ENCODE measurements at regions not wholly inside any gene's neighbourhood (a gene's known extent, or its start where the extent isn't known, plus 50 kb on each side); places are given as distances from the start of the nearest gene placed in this dataset.

GRCh38 chr3:177813322-177813721, 616.0 kb upstream of the TBL1XR1 start:
- DNase-seq (ENCODE audit: low spot score), result no peak

DNA sequence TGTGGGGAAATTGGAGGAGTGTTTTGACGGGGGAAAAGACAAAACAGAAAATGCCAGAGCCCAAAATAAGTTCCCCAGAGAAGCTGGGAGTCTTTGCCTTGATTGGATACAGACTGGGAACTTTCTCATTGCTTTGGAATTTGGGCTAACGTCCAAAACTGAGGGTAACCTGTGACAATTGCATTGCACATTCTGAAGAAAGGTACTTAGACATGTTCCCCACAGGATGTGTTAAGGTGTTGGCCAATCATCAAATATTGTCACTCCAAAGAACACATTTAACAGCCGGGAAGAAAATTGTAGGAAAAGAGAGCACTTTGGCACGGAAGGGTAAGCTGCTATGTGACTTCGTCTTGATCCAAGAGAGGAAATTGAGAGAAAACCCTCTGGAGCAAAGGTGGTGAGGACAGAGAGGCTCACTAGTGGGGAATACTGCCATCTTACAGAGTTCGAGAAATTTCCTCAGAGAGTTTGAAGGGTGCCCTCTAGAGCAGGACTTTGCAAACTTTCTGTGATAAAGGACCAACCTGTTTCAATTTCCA, 619.5 kb upstream of the TBL1XR1 start:
- no peak for DNase-seq (ENCODE audit: low spot score)

DNA sequence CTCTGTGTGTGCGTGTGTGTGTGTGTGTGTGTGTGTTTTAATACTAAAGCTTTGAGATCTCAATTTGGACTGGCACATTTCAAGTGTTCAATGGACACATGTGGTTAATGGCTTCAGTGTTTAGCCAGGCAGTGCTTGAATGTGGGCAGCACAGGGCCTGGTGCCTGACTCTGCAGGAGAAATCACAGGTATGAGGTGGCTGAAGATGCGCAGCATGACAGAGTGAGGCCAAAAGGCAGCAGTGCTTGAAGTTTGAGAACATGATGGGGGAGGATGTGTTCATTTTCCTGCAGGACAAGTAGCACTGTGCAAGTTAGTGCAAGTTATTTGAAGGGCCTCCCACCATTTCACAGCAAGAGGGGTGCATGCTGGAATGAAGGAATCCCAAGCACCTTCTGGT, 620.5 kb upstream of the TBL1XR1 start:
- no peak for DNase-seq (ENCODE audit: low spot score)

GRCh38 chr3:177818712-177819240, 621.5 kb upstream of the TBL1XR1 start:
- DNase-seq (ENCODE audit: low spot score), result no peak

DNA sequence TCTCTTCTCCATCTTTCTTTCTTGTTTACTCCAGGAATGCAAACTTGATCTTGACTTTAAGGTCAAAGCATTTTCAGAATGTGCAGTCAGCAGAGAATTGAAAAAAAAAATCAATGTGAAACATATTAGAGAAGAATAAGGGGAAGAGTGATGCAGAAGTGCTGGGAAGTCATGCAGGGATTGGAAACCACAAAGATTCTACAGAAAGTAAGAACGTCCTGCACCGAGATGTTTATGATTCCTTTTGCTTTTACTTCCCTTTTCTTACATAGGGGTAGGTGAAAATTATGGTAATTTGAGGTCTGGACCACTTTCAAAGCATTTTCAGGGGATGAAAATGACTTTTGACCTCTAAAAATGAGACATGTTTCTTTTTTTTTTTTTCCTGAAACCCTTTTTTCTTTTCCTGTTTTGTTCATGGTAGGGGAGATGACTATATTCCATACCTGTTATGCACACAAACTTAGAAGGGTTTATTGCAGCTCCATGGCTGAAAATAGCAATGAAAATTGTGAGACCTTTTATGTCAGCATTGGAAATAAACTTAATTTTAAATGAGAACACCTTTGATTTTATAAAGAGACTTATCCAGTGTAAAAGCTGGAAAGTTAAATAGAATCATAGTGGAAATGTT, 623.5 kb upstream of the TBL1XR1 start:
- no peak for DNase-seq (ENCODE audit: low spot score)

GRCh38 chr3:177822681-177823096, 625.4 kb upstream of the TBL1XR1 start:
- DNase-seq (ENCODE audit: low spot score), result no peak

GRCh38 chr3:177823701-177824189, 626.5 kb upstream of the TBL1XR1 start:
- no peak for DNase-seq (ENCODE audit: low spot score)

- DNase-seq (ENCODE audit: low spot score), result peak; percentile 77
These were observed 627.0 kb upstream of the TBL1XR1 start for GRCh38 chr3:177824190-177824786.

DNA sequence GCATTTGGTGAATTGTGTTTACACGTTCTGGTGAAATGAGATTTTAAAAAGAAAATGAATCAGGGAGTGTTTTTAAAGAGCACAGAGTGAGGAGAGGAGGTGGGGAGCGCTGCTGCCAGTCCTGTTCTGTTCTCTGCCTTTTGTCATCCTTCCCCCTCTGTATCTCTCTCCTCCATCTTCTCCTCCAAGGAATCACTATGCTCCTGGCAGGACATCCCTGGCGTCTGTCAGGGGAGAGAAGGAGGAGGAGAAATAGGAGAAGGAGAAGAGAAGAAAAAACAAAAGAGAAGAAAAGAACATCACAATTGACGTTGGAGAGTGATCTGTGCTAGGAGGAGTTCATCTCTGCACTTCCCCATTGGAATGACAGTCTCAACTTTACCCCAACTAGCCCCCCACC, 627.6 kb upstream of the TBL1XR1 start:
- DNase-seq (ENCODE audit: low spot score), result no peak

DNA sequence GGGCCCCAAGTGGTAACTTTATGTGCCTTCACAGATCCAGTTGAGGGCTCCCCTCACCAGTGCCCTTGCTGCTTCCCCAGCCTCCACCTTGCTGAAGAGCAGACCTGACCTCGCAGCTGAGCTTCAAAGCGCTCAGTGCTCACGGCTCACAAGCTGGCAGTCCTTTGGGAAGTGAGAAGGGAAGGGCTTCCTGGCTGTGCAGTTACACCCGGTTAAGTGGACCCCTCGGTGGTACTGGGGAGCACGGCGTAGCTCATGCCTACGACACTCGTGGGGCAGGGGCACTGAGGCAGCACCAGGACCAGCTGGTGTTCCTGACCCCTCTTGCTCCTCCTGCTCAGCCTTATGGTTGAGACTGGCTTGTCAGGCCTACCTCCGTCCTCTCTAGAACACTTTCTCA, 629.0 kb upstream of the TBL1XR1 start:
- no peak for DNase-seq (ENCODE audit: low spot score)

- no peak for DNase-seq (ENCODE audit: low spot score)
These were observed 630.4 kb upstream of the TBL1XR1 start for GRCh38 chr3:177827511-177828207.

- DNase-seq (ENCODE audit: low spot score), result no peak
These were observed 630.9 kb upstream of the TBL1XR1 start for GRCh38 chr3:177828208-177828565.

- no peak for DNase-seq (ENCODE audit: low spot score)
These were observed 633.1 kb upstream of the TBL1XR1 start for GRCh38 chr3:177830411-177830849.

- DNase-seq (ENCODE audit: low spot score), result no peak
These were observed 634.1 kb upstream of the TBL1XR1 start for GRCh38 chr3:177831361-177831760.

DNA sequence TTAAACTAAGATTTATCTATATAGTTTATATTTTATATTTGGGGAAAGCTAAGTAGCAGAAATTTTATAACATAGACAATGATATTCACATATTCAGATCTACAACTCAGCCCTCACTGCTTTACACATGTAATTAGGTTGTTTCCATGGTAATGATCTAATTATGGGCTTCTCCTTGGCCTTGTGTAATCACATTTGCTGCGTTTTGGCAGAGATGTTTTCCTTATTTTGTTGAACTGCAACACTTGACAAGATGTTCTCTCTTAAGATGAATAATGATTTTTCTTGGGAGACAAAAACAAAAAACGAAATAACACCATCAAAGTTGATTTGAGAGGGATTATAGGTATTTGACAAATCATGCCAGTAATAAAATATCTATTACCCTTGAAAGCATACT, 635.6 kb upstream of the TBL1XR1 start:
- no peak for DNase-seq (ENCODE audit: low spot score)

DNA sequence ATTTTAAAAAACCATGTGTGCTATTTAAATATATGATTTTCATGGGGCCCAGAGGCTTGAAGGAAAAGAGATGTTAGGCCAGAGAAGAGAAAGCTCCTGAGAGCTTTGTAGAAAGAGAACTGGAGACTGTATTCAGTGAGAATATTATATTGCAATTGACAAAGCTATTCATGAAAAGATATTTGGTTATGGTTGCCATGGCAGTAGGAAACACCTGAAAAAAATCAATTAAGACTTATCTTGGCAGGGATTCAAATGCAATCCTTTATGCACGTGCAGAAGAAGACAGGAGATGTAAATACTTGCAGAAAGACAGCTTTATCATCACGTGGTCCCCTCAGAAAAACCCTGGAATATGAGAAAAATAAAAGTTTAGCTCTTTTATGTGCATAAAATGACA, 636.0 kb upstream of the TBL1XR1 start:
- DNase-seq (ENCODE audit: low spot score), result no peak

- DNase-seq (ENCODE audit: low spot score), result no peak
These were observed 637.7 kb upstream of the TBL1XR1 start for GRCh38 chr3:177835008-177835407.

- DNase-seq (ENCODE audit: low spot score), result no peak
These were observed 638.6 kb upstream of the TBL1XR1 start for GRCh38 chr3:177835917-177836316.

DNA sequence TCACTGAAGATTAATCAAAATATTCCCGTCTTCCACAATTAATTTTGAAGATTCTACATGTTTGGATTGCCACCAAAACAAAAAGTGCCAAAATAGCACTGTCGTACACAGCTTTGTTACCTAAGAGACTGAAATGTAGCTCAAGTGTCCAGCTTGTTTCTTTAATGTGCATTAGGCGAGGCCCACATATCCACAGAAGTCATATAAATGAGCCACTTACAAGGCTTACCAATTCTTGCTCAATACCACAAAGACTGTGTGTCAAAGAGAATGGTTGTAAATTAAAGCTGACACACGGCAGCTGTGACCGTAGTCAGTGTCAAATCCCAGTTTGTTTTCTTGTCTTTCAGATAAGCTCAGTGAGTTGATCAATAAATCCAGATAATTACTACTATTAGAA, 639.4 kb upstream of the TBL1XR1 start:
- no peak for DNase-seq (ENCODE audit: low spot score)

GRCh38 chr3:177837951-177838655, 640.8 kb upstream of the TBL1XR1 start:
- no peak for DNase-seq (ENCODE audit: low spot score)

GRCh38 chr3:177838766-177839350, 641.6 kb upstream of the TBL1XR1 start:
- no peak for DNase-seq (ENCODE audit: low spot score)

DNA sequence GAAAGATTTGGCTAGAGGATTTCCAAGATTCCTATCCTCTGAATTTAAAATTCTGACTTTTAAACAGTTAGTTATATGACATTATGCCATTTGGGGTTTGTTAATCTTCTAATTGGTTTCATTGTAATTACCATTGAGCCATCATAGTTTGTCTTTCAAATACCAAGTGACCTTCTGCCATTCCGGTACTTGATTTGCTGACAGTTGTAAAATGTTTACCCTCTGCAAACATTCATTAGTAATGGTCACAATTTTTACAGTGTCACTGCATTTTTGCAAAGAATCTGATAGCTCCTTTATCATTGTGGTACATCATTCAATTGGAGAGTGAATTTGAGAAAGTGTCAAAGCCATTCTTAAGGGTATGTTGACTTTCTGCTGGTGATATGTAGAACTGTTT, 645.0 kb upstream of the TBL1XR1 start:
- no peak for DNase-seq (ENCODE audit: low spot score)
